Osteocyte (in vitro differentiated cells): ENCODE measurements at regions not wholly inside any gene's neighbourhood (a gene's known extent, or its start where the extent isn't known, plus 50 kb on each side); places are given as distances from the start of the nearest gene placed in this dataset.

Source experiments
- DNase-seq: peaks from one replicate; pipeline ENCODE4 v3.0.0; 2021; ENCODE audit warnings: mixed read lengths; ENCODE audit not compliant: unreplicated experiment; ENCODE audit errors: extremely low spot score
- H3K27ac Mint-ChIP-seq: one replicate; pipeline ENCODE4 v1.8.0; 2021; ENCODE audit warnings: mild to moderate bottlenecking, mixed read lengths; ENCODE audit not compliant: unreplicated experiment
- H3K27me3 Mint-ChIP-seq: one replicate; pipeline ENCODE4 v1.8.0; 2021; ENCODE audit warnings: mixed read lengths; ENCODE audit not compliant: unreplicated experiment
- H3K36me3 Mint-ChIP-seq: one replicate; pipeline ENCODE4 v1.8.0; 2021; ENCODE audit warnings: mixed read lengths; ENCODE audit not compliant: unreplicated experiment
- H3K4me1 Mint-ChIP-seq: one replicate; pipeline ENCODE4 v1.8.0; 2021; ENCODE audit warnings: mixed read lengths; ENCODE audit not compliant: unreplicated experiment
- H3K4me3 Mint-ChIP-seq: one replicate; pipeline ENCODE4 v1.8.0; 2021; ENCODE audit warnings: mild to moderate bottlenecking, moderate library complexity, mixed read lengths; ENCODE audit not compliant: unreplicated experiment
- H3K9me3 Mint-ChIP-seq: one replicate; pipeline ENCODE4 v1.8.0; 2021; ENCODE audit warnings: mixed read lengths; ENCODE audit not compliant: unreplicated experiment
- TF ChIP-seq, protein P1 (sequence below): fragments of 200-600 bp; sonication (generic); IDR thresholded peaks from 2 replicates; pipeline ENCODE4 v1.5.0; 2021; ENCODE audit warnings: antibody characterized with exemption, mild to moderate bottlenecking, moderate library complexity

DNA sequence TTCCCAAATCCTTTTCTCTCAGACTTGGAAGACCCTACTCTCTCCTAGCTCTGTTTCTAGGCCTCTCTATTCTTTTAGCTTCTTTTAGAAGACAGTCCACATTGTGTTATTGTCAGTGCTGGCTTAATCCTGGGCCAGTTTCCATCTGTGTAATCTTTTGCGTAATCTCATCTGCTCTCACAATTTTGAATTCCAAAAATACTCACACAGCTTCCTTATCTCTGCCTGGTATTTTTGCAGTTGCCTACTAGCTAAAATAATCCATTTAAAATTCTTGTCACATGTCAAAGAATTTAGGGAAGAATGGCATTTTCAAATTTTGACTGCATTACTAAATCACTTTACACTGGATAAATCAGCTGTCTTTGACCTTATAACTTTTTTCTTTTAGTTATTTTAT lies 200.6 kb upstream of the MEX3C start:
- H3K9me3 Mint-ChIP-seq: no peaks in the 10 kb centered on the region
- no peak for DNase-seq

DNA sequence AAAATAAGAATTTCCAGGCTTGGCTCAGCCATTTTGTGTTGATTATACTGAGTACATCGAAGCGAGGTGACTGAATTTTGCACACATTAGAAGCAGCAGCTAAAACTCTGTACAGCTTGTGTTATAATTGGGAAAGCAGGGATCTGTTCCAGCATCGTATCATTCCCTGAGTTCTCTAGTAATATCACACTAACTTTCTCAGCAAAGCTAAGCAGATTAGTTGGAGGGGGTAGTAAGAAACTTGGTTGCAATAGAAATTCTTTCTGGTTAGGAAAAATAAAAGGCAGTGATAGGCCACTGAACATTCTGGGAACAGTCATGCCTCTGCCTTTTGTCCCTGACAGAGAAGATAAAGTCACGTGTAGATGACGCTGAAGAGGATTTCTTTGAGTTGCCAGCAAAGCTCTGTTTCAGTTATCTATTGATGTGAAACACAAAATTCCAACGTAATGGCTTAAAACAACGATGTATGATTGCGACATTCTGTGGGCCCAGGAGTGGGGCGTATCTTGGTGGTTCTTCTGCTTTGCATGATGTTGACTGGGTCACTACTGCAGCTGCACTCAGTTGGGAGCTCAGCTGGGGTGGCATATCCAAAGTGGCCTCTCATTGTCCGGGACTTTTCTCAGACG lies 202.1 kb upstream of the MEX3C start:
- no peak for DNase-seq
- Mint-ChIP-seq H3K4me1 (no peaks in the 10 kb centered on the region), H3K36me3 (no peaks in the 10 kb centered on the region), H3K4me3 (no peak overlapping the region), H3K27ac (no peak overlapping the region), H3K9me3 (no peaks in the 10 kb centered on the region), H3K27me3 (peaks cover 34% of the 10 kb centered on the region)
- TF ChIP-seq, protein P1, sequence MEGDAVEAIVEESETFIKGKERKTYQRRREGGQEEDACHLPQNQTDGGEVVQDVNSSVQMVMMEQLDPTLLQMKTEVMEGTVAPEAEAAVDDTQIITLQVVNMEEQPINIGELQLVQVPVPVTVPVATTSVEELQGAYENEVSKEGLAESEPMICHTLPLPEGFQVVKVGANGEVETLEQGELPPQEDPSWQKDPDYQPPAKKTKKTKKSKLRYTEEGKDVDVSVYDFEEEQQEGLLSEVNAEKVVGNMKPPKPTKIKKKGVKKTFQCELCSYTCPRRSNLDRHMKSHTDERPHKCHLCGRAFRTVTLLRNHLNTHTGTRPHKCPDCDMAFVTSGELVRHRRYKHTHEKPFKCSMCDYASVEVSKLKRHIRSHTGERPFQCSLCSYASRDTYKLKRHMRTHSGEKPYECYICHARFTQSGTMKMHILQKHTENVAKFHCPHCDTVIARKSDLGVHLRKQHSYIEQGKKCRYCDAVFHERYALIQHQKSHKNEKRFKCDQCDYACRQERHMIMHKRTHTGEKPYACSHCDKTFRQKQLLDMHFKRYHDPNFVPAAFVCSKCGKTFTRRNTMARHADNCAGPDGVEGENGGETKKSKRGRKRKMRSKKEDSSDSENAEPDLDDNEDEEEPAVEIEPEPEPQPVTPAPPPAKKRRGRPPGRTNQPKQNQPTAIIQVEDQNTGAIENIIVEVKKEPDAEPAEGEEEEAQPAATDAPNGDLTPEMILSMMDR: no peak

More for the DNA sequence above, 200.6 kb upstream of the MEX3C start:
- Mint-ChIP-seq H3K4me3 (no peak overlapping the region), H3K27me3 (peaks cover 34% of the 10 kb centered on the region), H3K36me3 (no peaks in the 10 kb centered on the region), H3K4me1 (no peaks in the 10 kb centered on the region), H3K27ac (no peak overlapping the region)
- TF ChIP-seq, protein P1: no peak

DNA sequence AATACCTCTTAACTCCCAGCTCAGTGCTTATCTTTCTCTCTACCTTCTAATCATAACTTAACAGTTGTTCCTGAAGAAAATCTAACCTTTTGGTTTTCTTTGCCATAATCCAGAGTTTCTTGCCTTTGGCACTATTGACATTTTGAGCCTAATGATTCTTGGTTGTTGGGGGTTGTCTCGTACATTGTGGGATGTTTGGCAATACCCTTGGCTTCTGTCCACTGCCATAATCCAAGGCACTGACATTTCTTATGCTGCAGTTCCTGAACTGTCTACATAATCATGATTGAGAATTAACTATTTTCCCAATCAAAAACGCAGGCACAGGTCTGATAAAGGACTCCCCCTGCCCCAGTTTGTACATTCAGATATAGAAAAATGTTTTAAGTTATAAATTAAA lies 203.2 kb upstream of the MEX3C start:
- Mint-ChIP-seq H3K4me3 (no peak overlapping the region), H3K36me3 (no peaks in the 10 kb centered on the region), H3K27ac (no peak overlapping the region), H3K4me1 (no peaks in the 10 kb centered on the region), H3K9me3 (no peaks in the 10 kb centered on the region), H3K27me3 (peaks cover 28% of the 10 kb centered on the region)
- DNase-seq: no peak
- TF ChIP-seq, protein P1: no peak

DNA sequence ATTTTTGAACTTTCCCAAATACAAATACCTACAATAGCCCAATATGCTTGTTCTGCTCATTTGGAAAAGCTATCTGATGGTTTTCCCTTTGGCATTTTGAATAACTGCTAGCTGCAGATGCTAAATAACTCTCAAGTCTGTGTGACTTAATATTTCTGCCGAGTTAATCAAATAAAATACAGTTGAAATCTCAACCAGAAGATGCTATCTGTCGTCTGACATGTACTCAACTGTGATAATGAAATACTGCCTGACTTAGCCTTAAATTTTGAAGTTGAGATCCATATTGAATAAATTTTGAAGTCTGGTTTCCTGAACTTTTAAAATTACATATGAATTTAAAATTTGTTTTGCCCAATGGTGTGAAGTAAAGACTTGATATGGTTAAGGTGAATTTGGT lies 204.4 kb upstream of the MEX3C start:
- TF ChIP-seq, protein P1: no peak
- no peak overlapping the region for H3K4me3 Mint-ChIP-seq
- H3K4me1 Mint-ChIP-seq: no peaks in the 10 kb centered on the region
- no peaks in the 10 kb centered on the region for H3K36me3 Mint-ChIP-seq
- H3K27me3 Mint-ChIP-seq: peaks cover 31% of the 10 kb centered on the region
- no peak for DNase-seq
- H3K9me3 Mint-ChIP-seq: no peaks in the 10 kb centered on the region
- no peak overlapping the region for H3K27ac Mint-ChIP-seq

DNA sequence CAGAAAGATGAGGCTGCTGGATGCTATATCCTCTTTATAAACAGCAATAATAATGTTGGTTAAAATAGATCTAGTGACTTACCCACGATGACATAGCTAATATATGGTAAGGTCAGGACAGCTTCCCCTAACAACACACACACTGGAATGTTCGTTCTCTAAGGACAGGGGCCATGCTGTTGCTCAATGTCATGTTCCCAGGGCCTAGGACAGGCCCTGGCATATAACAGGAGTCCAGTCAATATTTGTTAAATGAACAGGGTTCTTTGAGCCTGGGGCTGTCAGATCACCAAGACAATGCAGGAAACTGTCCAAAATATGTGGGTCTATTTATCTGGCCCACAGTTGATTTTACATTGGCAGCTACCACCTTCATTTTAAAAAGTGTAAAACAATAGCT lies 207.1 kb upstream of the MEX3C start:
- Mint-ChIP-seq H3K4me3 (no peak overlapping the region), H3K9me3 (no peaks in the 10 kb centered on the region), H3K36me3 (no peaks in the 10 kb centered on the region), H3K27me3 (peaks cover 25% of the 10 kb centered on the region), H3K27ac (no peak overlapping the region), H3K4me1 (no peaks in the 10 kb centered on the region)
- DNase-seq: no peak
- TF ChIP-seq, protein P1: no peak
